HL-60 (cell line): ENCODE measurements at regions not wholly inside any gene's neighbourhood (a gene's known extent, or its start where the extent isn't known, plus 50 kb on each side); places are given as distances from the start of the nearest gene placed in this dataset.
"Not testable (repeated sequence)": the region's sequence is repeated elsewhere in the genome, so short reads cannot be mapped to it uniquely, and the experiment has no call there.

Experiments used
- DNase-seq, 2 experiments: peaks; one replicate each; pipeline ENCODE4 v3.0.0-alpha.2; 2010 to 2020; ENCODE audit warnings: low read depth in 1 of 2, low spot score in 1 of 2
- H3K27ac ChIP-seq: fragments of 250-450 bp; sonication (Bioruptor Pico); replicated peaks from 2 replicates; pipeline ENCODE4 v1.5.1; 2020; ENCODE audit warnings: mild to moderate bottlenecking, moderate library complexity
- H3K27me3 ChIP-seq: fragments of 250-450 bp; sonication (Bioruptor Pico); 2 replicates; pipeline ENCODE4 v1.5.1; 2021; ENCODE audit warnings: mild to moderate bottlenecking, moderate library complexity; ENCODE audit not compliant: insufficient read depth, poor library complexity, severe bottlenecking
- H3K4me3 ChIP-seq: replicated peaks from 2 replicates; pipeline ENCODE4 v1.5.1; 2011; ENCODE audit warnings: mild to moderate bottlenecking, control low read depth, low read length; ENCODE audit not compliant: insufficient read depth
- GABPA ChIP-seq: IDR thresholded peaks from 2 replicates; pipeline ENCODE4 v1.6.1; 2012; ENCODE audit warnings: low read depth
- POLR2AphosphoS5 ChIP-seq: IDR thresholded peaks from 2 replicates; pipeline ENCODE4 v1.6.1; 2012; ENCODE audit warnings: low read depth
- REST ChIP-seq: IDR thresholded peaks from 2 replicates; pipeline ENCODE4 v1.6.1; 2012; ENCODE audit warnings: low read depth; ENCODE audit not compliant: insufficient replicate concordance
- SPI1 ChIP-seq: IDR thresholded peaks from 2 replicates; pipeline ENCODE4 v1.6.1; 2012; ENCODE audit warnings: low read depth, mild to moderate bottlenecking, borderline replicate concordance
- TF ChIP-seq, protein P1 (sequence below): IDR thresholded peaks from one replicate; pipeline ENCODE4 v1.5.1; 2011; ENCODE audit warnings: low read length, control low read depth, inconsistent platforms; ENCODE audit not compliant: insufficient read depth

GRCh38 chr9:29176231-29176630 lies 1603.0 kb upstream of the C9orf72 start:
- Histone ChIP-seq H3K27me3 (no peaks in the 10 kb centered on the region), H3K4me3 (no peak overlapping the region), H3K27ac (no peak overlapping the region)
- TF ChIP-seq GABPA (no peak), SPI1 (no peak), POLR2AphosphoS5 (no peak), REST (no peak)
- TF ChIP-seq, protein P1, sequence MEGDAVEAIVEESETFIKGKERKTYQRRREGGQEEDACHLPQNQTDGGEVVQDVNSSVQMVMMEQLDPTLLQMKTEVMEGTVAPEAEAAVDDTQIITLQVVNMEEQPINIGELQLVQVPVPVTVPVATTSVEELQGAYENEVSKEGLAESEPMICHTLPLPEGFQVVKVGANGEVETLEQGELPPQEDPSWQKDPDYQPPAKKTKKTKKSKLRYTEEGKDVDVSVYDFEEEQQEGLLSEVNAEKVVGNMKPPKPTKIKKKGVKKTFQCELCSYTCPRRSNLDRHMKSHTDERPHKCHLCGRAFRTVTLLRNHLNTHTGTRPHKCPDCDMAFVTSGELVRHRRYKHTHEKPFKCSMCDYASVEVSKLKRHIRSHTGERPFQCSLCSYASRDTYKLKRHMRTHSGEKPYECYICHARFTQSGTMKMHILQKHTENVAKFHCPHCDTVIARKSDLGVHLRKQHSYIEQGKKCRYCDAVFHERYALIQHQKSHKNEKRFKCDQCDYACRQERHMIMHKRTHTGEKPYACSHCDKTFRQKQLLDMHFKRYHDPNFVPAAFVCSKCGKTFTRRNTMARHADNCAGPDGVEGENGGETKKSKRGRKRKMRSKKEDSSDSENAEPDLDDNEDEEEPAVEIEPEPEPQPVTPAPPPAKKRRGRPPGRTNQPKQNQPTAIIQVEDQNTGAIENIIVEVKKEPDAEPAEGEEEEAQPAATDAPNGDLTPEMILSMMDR: no peak
- DNase-seq: no peak

DNA sequence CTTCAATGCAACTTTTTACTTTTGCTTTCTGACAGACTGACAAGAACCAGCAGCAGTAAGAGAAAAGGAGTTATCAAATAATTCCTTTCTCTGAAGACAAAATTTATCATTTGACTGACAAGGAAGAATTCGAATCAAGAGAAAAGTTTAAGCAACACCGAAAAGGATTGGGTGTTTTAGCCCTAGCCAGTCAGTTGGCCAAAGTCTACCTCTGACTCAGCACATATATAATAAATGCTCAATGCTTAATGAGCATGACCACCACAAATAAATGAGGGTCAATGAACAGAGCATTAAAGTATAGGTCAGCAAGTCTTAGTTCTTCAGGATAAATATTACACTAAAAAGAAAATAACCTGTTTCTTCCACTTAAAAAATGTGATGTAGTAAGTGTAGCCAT lies 1603.5 kb upstream of the C9orf72 start:
- no peak for TF ChIP-seq REST
- TF ChIP-seq SPI1: no peak
- TF ChIP-seq, protein P1: no peak
- no peak for TF ChIP-seq POLR2AphosphoS5
- no peak for DNase-seq
- H3K27ac ChIP-seq: no peak overlapping the region
- no peaks in the 10 kb centered on the region for H3K27me3 ChIP-seq
- no peak overlapping the region for H3K4me3 ChIP-seq

- Histone ChIP-seq H3K27ac (no peak overlapping the region), H3K4me3 (no peak overlapping the region), H3K27me3 (no peaks in the 10 kb centered on the region)
- DNase-seq: no peak
- TF ChIP-seq, protein P1: no peak
- no peak for TF ChIP-seq GABPA
- no peak for TF ChIP-seq POLR2AphosphoS5
- no peak for TF ChIP-seq SPI1
- no peak for TF ChIP-seq REST
Measured at GRCh38 chr9:29183971-29184370, 1610.7 kb upstream of the C9orf72 start.

DNA sequence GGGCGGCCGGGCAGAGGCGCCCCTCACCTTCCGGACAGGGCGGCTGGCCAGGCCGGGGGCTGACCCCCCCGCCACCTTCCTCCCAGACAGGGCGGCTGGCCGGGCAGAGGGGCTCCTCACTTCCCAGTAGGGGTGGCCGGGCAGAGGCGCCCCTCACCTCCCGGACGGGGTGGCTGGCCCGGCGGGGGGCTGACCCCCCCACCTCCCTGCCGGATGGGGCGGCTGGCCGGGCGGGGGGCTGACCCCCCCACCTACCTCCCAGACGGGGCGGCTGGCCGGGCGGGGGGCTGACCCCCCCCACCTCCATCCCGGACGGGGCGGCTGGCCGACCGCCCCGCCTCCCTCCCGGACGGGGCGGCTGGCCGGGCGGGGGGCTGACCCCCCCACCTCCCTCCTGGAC lies 1615.5 kb upstream of the C9orf72 start:
- not testable (repeated sequence) for DNase-seq, H3K4me3 ChIP-seq, H3K27ac ChIP-seq

DNA sequence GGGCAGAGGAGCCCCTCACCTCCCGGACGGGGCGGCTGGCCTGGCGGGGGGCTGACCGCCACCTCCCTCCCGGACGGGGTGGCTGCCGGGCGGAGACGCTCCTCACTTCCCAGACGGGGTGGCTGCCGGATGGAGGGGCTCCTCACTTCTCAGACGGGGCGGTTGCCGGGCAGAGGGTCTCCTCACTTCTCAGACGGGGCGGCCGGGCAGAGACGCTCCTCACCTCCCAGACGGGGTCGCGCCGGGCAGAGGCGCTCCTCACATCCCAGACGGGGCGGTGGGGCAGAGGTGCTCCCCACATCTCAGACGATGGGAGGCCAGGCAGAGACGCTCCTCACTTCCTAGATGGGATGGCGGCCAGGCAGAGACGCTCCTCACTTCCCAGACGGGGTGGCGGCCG lies 1615.9 kb upstream of the C9orf72 start:
- not testable (repeated sequence) for H3K4me3 ChIP-seq, DNase-seq, H3K27ac ChIP-seq, H3K27me3 ChIP-seq

More for the DNA sequence above, 1615.5 kb upstream of the C9orf72 start:
- not testable (repeated sequence) for H3K27me3 ChIP-seq
